ENCODE measurements at regions not wholly inside any gene's neighbourhood (a gene's known extent, or its start where the extent isn't known, plus 50 kb on each side); places are given as distances from the start of the nearest gene placed in this dataset.
"Not testable (repeated sequence)": the region's sequence is repeated elsewhere in the genome, so short reads cannot be mapped to it uniquely, and the experiment has no call there.

DNA sequence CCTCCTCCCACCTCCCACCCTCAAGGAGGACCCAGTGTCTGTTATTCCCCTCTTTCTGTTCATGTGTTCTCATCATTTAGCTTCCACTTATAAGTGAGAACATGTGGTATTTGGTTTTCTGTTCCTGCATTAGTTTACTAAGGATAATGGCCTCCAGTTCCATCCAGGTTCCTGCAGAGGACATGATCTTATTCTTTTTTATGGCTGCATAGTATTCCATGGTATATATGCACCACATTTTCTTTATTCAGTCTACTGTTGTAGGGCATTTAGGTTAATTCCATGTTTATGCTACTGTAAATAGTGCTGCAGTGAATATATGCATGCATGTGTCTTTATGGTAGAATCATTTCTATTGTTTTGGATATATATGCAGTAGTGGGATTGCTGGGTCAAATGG, 180.4 kb upstream of the KLF3 start:
- not testable (repeated sequence) for DNase-seq

DNA sequence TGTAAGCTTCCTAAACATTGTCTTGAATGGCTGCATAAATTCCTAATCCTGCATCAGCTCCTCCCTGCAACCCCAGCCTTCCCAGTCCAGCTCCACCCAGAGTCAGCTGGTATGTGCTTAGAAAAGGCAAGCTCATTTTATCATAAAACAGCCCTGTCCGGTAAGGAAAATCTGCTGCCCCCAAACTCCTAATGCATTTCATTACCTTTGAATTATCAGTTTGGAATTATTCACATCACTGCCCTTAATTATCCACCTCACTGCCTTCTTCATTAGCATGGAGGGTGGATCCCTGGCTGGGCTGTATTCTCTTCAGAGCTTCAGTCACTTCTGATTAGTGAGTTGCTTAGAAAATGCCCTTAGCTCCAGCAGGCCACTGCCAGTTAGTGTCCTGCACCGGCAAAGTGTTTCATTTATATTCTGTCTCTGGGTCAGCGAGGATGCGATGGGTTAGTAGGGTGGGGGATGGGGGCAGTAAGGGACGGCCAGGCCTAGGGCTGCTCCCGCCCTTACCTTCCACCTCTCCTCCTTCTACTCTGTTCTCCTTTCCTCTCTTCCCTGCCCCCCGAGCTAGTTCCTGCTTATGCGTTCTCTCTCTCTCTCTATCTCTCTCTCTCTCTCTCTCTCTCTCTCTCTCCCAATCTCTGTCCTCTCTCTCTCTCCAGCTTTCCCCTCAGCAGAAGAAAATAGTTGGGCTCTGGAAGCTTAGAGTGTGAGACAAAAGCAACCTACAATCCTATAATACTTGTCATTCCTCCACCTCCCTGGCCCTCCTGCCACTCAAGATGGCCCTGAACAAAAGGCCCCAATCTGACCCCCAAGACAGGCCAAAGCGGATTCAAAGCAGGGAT, 174.8 kb upstream of the KLF3 start:
- peak in 5 of 14 donors; percentile 3 to 22 (median 10) for DNase-seq

DNA sequence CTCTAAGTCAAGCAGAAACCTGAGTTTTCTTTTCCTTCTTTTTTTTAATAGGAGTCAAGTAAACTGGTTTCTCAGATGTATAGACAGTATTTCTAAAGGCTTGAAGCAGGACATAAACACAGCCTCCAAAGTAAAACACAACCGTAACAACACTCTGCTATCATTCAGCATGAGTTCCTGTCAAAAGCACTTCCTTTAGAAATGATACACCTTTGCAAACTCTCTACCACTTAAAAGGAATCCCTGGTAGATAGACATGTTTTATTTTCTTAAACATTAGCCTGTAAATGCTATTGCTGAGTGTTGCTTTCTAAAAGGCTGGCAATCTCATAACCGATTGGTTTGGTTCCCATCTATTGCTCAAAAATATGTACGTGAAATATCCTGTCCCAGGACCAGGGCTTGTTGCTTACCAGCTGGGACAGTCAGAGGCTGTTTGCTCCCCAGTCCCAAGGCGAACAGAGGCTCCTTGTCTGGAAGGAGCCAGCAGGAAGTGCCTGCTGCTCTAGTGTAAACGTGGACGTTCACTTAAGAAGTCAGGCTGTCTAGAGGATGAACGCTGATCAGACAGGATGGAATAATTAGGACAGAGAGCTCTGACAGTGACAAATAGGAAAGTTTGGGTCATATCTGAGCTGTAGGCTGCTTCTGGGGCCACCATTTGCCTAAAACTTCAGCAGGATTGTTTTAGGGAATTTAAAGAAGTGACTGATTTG, 173.9 kb upstream of the KLF3 start:
- peak in 6 of 14 donors; percentile 1 to 17 (median 7) for DNase-seq

DNA sequence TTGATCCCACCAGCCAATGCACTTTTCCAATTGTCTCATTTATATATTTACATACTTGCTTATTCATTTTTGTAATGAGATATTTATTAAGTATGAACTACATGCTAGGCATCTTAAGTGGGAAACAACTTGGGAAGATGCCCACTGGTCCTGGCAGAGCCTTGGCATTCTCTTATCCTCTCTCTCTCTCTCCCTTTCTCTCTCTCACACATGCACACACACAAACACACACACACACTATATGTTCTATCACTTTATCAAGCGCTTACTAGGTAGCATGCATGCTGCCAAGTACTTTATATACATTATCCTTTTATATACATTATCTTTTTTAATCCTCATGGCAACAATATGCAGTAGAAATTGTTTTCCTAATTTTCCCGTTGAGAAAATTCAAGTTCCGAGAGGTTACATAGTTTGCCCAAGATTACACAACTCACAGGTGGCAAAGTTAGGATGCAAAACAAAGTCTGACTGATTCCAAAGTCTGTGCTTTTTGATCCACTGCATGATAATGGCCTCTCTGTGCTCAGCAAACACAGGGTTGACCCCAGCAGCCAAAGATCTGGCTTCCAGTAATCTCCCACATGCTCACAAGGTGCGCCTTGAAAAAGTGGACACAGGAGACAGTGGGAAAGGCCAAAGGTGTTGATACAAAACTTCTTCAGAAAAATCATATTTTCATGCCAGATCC, 173.1 kb upstream of the KLF3 start:
- no peak for DNase-seq

DNA sequence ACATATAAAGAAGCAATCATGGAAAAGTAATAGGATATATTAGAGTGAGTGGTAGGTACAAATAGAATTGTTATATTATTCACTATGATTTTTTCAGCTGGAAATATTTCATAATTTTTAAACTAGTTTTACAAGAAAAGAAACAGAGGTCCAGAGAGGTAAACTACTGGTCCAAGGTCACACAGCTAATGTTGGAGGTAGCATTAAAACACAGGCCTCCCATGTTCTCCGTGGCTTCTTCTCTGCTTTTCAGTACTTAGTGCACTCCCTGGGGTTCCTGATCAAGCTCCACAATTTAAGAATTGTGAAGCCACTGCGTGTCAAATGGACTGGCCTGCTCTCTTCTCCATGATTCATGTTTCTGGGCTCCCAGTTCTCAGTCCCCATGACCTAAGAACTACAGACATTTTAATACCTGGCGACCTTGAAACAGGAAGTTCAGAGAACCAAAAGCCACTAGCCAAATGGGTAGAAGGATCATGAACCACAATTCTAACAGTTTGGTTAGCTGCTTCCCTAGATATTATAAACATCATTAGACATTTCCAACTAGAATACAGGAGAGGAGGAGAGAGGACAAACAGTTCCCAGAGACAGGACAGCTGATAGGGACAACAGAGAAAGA, 172.0 kb upstream of the KLF3 start:
- no peak for DNase-seq

DNA sequence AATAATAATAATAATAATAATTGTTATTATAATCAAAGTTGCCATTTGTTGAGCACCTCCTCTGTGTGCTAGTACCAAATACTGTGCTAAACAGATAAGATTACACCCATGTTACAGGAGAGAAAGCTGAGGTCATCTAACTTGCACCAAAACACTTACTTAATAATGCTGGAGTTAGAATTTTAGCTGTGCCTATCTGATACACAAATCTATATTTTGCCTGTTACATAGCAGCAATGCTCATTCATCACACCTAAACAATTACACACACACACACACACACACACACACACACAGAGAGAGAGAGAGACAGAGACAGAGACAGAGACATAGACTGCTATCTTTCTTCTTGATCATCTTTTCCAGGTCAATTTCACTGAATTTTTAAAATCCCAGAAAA, 170.9 kb upstream of the KLF3 start:
- no peak for DNase-seq

DNA sequence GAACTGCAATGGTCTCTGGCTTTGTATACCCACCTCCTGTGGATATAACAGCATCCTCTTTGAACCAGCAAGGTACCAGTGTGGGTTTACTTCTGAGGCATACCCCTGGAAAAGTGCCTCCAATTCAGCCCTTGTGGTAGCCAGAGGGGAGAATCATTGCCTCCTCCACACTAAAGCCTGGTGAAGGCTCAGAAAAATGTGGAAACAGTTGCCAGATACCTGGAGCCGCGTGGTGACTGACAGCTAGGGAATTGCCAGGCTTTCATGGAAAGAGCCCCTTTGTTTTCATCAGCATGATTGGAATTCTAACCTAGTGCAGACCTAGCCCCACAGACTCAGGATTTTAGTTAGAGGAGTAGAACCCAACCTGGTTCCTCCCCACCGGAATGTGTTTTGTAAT, 168.6 kb upstream of the KLF3 start:
- no peak for DNase-seq

DNA sequence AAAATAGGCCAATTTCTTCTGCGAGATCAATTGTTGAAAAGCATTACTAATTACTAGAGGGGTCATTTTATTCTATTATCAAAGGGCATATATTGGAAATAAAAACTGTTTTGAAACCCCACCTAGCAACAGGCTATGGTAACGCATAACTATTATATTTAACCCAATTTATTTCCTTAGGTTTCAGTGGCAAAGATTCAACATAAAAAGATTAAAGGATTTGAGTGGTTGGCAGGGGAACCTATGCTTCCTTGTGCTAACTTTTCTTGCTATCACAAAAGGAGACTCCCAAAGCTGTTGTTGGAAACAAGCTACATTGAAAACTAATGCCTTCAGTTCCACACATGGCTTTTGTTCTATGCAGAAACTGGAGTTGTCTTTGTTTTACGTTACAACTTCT, 166.9 kb upstream of the KLF3 start:
- DNase-seq: no peak

DNA sequence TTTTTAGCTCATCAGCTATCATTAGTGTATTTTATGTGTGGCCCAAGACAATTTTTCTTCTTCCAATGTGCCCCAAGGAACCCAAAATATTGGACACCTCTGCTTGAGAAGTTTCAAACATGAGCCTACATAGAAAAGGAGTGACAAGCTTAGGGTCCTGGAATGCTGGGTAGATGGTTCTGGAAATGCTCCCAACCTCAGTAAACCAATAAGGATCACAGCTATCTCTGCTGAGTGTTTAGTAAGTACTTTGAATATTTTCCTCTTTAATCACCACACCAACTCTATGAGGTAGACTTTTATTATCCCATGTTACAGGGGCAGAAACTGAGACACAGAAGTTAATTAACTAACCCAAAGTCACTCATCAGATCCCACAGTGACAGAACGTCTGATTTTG, 164.9 kb upstream of the KLF3 start:
- no peak for DNase-seq

DNA sequence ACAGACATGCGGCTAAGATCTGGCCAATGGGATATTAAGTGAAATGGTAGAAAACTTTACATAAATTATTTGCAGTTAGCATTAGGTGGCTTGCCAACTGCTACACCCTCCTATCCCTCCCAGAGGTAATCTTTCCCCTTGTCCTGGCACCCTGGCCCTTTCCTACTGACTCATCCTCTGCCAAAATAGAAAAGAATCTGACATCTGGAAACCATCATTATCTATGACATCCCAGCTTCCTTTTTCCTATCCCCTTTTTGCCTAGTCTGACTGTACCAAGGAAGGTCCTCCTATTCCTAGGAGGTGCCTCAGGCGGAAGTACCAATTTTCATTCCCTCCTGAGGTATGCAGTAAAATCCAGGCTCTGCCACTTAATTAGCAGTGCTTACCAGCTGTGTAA, 163.6 kb upstream of the KLF3 start:
- no peak for DNase-seq

DNA sequence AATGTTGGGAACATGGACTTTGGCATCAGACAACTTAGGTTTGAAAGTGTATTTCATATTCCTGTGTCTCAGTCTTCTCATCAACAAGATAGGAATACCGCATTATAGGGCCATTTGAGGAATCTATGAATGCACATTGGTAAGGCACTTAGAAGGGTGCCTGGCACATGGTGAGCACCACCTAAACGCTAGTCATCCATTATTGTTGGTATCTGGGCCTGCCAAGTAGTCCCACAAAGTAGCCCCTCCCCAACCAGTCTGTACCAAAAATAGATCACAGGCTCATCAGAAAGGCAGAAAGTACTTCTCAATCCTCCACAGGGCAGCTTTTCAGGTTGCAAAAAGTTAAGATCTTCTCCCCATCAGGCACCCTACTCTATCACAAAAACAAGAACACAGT, 162.3 kb upstream of the KLF3 start:
- no peak for DNase-seq

DNA sequence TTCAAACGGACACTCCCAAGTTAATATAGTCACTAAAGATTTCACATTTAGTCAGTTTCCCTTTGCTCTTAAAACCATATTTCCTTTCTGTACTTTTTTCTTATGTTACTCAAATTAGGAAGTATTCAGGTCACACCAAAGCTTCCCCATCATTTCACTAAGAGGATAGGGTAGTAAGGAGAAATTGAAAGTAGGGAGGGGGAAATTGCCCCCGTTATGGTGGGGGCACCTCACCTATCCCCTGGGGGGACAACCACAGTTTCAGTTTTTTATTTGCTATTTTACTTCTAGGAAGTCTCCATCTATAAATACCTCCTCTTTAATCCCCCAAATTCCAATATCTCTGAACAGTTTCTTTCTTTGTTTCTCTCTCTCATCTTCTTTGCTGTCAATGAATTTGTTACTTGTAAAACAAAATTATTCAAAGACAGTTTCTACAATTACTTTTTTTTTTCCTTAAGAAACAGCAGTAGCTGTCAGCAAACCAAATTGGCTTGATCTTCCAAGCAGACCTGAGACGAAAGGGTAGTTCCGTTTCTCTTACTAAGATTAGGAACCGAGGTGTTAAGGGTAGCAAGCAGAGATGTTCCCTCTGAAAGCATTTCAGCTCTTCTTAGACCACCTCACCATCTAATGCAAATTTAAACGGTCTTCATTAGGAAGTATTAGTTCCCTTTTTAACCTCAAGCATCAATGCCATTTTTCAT, 160.2 kb upstream of the KLF3 start:
- DNase-seq: no peak

DNA sequence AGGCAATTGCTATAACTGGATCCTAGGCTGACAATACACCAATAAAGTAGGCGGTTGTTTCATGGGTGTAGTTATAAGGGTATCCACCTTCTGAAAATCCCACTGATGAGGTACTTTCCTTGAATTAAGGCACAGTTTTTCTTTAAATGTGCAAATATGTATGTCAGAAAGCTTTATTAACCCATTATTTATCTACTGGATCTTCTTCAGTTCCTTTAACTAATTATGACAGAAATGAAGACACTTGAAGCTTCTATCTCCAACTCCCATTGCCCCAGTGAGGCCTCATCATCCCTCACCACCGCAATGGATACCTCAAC, 159.6 kb upstream of the KLF3 start:
- no peak for DNase-seq

DNA sequence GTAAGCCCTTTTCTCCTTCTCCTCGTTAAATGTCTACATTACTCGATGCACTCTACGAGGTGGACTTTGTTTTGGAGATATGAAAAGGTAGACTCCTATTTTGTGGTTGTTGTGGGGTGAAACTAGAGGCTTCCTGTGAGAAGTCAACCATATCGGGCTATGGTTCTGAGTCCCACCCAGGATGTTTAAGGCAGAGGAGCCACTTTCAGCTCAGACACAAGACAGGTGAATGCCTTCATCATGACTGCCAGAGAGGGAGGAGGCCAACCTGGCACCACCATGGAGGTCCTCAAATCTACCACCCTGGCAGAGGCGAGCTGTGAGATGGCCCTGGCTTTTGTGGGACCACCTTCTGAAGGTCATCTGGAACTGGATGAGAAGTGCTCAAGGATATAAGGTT, 154.4 kb upstream of the KLF3 start:
- no peak for DNase-seq

DNA sequence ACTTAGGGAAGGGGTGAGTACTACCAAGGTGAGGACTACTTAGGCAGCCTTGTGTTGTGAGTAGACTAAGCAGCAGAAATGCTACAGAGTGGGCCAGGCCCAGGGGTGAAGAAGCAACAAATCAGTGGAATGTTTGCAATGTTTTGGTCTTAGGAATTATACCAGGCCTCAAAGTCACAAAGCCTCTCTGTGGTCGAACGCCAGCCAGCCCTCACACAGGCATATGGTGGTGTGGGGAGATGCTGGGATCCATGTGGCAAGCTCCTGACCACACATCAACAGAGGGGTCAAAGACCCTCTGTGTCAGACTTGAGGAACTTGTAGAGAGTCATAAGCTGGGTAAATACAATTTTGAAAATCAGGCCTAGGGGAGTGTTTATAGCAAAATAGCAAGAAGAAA, 153.8 kb upstream of the KLF3 start:
- DNase-seq: no peak

DNA sequence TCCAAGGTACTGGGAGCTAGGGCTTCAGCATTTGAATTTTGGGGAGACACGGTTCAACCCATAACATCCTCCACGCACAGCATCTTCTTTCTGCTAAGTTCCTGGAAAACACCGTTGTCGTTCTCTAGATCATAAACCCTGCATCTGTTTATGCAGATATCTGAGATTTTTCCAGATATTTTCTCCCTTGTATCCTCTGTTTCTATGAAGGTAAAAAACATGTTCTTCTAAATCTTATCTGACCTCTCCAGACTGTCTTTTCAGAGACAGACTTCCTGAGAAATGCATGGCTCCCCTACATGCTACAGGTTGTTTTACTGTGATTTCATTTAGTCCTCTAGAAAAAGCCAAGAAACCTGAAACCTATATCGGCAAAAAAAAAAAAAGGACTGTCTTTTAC, 152.3 kb upstream of the KLF3 start:
- no peak for DNase-seq

DNA sequence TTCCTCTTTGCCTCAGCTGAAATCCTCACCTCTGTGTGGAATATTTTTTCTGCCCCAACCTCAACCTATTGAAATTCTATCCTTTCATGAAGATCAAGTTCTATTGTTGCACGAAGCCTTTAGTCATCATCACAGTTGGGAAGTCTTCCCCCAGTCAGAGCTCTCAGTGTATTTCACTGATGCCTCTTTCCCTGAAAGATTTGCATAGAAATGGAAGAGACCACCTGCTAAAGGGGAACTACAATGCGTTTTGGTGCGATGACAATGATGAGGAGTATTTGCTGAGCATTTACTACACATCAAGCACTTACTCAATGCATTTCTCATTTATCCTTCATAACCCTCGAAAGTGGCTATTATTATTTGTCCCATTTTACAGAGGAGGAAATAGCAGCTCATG, 151.2 kb upstream of the KLF3 start:
- no peak for DNase-seq

DNA sequence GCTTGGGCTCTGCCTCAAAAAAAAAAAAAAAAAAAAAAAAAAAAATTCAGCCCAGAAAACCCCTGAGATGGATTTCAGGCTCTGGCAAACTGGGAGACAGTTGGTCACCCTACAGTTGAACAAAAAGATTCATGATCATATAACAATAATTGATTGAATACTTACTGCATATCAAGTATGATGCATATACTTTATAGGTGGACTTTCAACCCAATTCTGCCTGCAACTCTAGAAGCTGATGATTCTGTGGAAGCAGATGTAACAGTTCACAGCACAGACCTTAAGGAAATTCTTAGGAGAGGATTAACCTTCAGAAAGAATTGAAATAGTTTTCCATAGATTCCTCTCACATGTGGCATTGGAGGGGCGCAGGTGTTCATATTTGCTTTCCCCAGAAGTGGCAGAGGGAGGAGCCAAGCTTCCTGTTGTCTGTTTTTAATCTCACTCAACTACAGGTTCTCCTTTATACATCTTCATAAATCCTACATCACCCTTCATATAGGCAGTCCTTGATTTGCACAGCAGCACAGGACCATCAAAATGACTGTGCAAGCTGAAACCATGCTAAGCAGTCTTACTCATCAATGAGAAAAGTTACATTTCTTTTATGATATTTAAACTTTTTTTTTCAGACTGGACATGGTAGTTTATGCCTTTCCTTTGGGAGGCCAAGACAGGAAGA, 149.4 kb upstream of the KLF3 start:
- no peak for DNase-seq

DNA sequence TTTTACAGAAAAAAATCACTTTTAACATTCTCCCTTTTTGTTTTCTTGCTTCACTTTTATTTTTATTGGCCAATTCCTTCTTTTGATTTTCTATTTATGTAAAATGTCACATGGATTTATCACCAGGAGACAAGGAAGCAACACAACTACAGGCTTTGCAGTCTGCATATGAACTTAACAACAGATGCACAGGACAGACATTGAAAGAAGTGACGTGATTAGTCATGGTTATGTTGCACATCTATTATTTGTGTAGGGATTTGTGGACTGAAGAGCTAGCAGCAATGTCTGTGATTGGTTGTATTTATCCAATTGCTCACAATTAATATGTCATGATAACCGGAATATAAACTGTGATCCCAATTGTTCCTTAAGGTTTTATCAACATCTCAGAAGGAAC, 147.8 kb upstream of the KLF3 start:
- DNase-seq: no peak

DNA sequence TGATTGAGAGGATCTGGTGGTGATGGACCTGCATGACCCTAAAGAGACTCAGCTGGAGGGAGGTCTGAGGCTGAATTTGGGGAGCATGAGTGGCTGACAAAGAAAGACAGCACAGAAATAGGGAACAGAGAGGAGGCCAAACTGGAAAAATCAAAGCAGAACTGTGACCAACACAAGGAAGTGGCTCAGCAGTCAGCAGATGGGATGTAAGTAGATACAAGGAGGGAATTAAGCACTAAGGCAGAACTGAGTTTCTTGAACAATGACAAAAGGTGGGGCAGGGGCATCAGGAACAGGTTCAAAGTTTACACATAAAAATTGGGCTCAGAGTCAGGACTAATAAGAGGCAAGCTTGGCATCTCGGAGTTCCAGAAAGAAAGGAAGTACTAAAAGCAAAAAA, 144.3 kb upstream of the KLF3 start:
- DNase-seq: peak in 1 of 14 donors; percentile 2

DNA sequence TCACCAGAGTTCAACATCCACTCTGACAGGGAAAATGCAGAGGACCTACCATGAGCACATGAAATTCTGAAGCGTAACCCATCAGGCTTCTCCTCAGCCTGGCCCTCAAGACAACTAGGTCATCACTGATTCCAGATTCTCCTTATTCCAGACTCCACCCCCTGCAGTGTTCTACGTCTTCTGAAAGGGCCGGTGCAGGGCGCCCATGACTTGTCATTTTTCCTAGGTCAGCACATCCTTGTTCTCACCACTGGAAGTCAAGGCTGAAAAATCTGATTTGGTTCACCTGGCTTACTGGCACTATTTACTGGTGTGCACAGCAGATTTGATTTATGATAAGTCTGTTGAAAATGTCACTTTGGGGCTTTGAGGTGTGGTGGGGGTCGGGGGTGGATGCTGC, 140.9 kb upstream of the KLF3 start:
- no peak for DNase-seq
